ENCODE measurements at regions not wholly inside any gene's neighbourhood (a gene's known extent, or its start where the extent isn't known, plus 50 kb on each side); places are given as distances from the start of the nearest gene placed in this dataset.

DNA sequence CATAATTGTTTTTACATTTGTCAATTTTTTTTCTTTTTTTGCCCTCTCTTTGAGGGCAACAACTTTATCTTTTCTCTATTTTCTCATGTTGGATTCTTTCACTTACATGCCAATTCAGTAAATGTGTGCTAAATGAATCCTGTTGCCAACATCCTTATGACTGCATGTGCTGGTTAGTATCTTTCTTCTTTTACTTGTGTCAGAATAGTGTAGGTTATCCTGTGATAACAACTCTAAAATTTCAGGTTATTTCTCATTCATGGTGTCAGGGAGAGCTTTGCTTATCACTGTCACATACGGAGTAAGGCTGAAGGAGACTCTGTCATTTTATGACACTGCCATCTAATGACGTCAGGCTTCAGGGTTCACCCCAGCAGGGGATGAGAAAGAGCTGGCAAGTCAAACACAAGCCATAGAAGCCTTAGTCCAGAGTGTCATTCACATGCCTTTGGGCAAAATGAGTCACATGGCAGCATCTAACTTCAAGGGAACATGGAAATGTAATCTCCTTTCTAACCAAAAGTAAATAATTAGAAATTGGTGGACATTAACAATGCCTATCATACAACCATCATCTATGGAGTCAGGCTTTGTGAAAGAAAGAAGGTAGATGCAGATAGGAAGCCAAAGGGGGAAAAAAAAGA lies 242.5 kb upstream of the ATP2B1 start:
- TF ChIP-seq, protein P1, sequence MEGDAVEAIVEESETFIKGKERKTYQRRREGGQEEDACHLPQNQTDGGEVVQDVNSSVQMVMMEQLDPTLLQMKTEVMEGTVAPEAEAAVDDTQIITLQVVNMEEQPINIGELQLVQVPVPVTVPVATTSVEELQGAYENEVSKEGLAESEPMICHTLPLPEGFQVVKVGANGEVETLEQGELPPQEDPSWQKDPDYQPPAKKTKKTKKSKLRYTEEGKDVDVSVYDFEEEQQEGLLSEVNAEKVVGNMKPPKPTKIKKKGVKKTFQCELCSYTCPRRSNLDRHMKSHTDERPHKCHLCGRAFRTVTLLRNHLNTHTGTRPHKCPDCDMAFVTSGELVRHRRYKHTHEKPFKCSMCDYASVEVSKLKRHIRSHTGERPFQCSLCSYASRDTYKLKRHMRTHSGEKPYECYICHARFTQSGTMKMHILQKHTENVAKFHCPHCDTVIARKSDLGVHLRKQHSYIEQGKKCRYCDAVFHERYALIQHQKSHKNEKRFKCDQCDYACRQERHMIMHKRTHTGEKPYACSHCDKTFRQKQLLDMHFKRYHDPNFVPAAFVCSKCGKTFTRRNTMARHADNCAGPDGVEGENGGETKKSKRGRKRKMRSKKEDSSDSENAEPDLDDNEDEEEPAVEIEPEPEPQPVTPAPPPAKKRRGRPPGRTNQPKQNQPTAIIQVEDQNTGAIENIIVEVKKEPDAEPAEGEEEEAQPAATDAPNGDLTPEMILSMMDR (IDR thresholded peaks at IDR 0.05; ENCODE audit: insufficient read depth, low read length, poor library complexity, severe bottlenecking): no peak
- no peak for TF ChIP-seq EZH2phosphoT487 (conservative IDR thresholded peaks at IDR 0.05; ENCODE audit: low read length)
- Histone ChIP-seq H3K9ac (ENCODE audit: low read length) (no peak overlapping the region), H3K4me3 (ENCODE audit: insufficient read depth, low read length, poor library complexity, severe bottlenecking) (no peak overlapping the region), H3K27me3 (ENCODE audit: low read length) (no peaks in the 10 kb centered on the region), H2AFZ (ENCODE audit: low read depth, low read length, severe bottlenecking) (no peak overlapping the region), H4K20me1 (ENCODE audit: low read depth, low read length) (no peaks in the 10 kb centered on the region), H3K36me3 (ENCODE audit: low read length) (no peaks in the 10 kb centered on the region), H3K27ac (ENCODE audit: low read depth, low read length) (no peak overlapping the region), H3F3A (ENCODE audit: insufficient read depth) (no peaks in the 10 kb centered on the region), H3K9me2 (replicated peaks; ENCODE audit: insufficient read depth, low read length) (no peaks in the 10 kb centered on the region), H3K4me2 (ENCODE audit: low read depth, low read length, poor library complexity, severe bottlenecking) (no peak overlapping the region), H3K79me2 (ENCODE audit: insufficient read depth, low read length) (no peaks in the 10 kb centered on the region), H3K9me3 (ENCODE audit: insufficient read depth, low read length) (no peaks in the 10 kb centered on the region)

DNA sequence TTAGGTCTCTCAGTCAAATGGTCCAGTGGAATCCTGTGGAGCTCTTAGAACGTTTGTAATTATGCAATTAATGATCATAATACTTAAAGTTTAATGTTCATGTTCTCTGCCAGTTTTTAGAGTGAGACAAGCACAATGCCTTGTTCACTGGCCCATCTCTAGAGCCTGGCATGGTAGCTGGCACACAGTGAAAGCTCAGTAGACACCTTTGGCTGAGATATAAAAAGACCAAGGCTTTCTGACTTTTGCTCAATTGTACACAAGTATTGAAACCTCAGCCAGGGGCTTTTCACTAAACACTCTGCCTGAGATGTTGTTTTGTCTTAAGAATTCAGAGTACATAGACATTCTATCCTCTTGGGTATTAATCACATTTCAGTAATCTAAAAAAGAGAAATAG lies 241.8 kb upstream of the ATP2B1 start:
- H3K9ac ChIP-seq (ENCODE audit: low read length): no peak overlapping the region
- H3K9me2 ChIP-seq (replicated peaks; ENCODE audit: insufficient read depth, low read length): no peaks in the 10 kb centered on the region
- TF ChIP-seq, protein P1 (IDR thresholded peaks at IDR 0.05; ENCODE audit: insufficient read depth, low read length, poor library complexity, severe bottlenecking): no peak
- no peak for TF ChIP-seq EZH2phosphoT487 (conservative IDR thresholded peaks at IDR 0.05; ENCODE audit: low read length)
- H3K27me3 ChIP-seq (ENCODE audit: low read length): no peaks in the 10 kb centered on the region
- H3F3A ChIP-seq (ENCODE audit: insufficient read depth): no peaks in the 10 kb centered on the region
- no peaks in the 10 kb centered on the region for H3K9me3 ChIP-seq (ENCODE audit: insufficient read depth, low read length)
- H2AFZ ChIP-seq (ENCODE audit: low read depth, low read length, severe bottlenecking): peak overlapping the region; percentile 66
- H3K4me3 ChIP-seq (ENCODE audit: insufficient read depth, low read length, poor library complexity, severe bottlenecking): no peak overlapping the region
- H4K20me1 ChIP-seq (ENCODE audit: low read depth, low read length): no peaks in the 10 kb centered on the region
- peak overlapping the region; percentile 39 for H3K4me2 ChIP-seq (ENCODE audit: low read depth, low read length, poor library complexity, severe bottlenecking)
- H3K27ac ChIP-seq (ENCODE audit: low read depth, low read length): no peak overlapping the region
- no peaks in the 10 kb centered on the region for H3K79me2 ChIP-seq (ENCODE audit: insufficient read depth, low read length)
- H3K36me3 ChIP-seq (ENCODE audit: low read length): no peaks in the 10 kb centered on the region

- Histone ChIP-seq H3K36me3 (ENCODE audit: low read length) (no peaks in the 10 kb centered on the region), H4K20me1 (ENCODE audit: low read depth, low read length) (no peaks in the 10 kb centered on the region), H3K4me3 (ENCODE audit: insufficient read depth, low read length, poor library complexity, severe bottlenecking) (no peak overlapping the region), H3F3A (ENCODE audit: insufficient read depth) (no peaks in the 10 kb centered on the region), H3K9me2 (replicated peaks; ENCODE audit: insufficient read depth, low read length) (no peaks in the 10 kb centered on the region), H3K79me2 (ENCODE audit: insufficient read depth, low read length) (no peaks in the 10 kb centered on the region), H3K9ac (ENCODE audit: low read length) (no peak overlapping the region), H3K4me2 (ENCODE audit: low read depth, low read length, poor library complexity, severe bottlenecking) (peak overlapping the region; percentile 39), H3K27me3 (ENCODE audit: low read length) (no peaks in the 10 kb centered on the region), H3K9me3 (ENCODE audit: insufficient read depth, low read length) (no peaks in the 10 kb centered on the region), H3K27ac (ENCODE audit: low read depth, low read length) (no peak overlapping the region), H2AFZ (ENCODE audit: low read depth, low read length, severe bottlenecking) (peak overlapping the region; percentile 66)
- TF ChIP-seq EZH2phosphoT487 (conservative IDR thresholded peaks at IDR 0.05; ENCODE audit: low read length): no peak
- TF ChIP-seq, protein P1 (IDR thresholded peaks at IDR 0.05; ENCODE audit: insufficient read depth, low read length, poor library complexity, severe bottlenecking): no peak
Measured at GRCh38 chr12:89949457-89950195, 241.0 kb upstream of the ATP2B1 start.
